ENCODE measurements at regions not wholly inside any gene's neighbourhood (a gene's known extent, or its start where the extent isn't known, plus 50 kb on each side); places are given as distances from the start of the nearest gene placed in this dataset.

- no peak overlapping the region for H3K4me3 ChIP-seq (ENCODE audit: low read length in 2 of 2)
- H3K4me1 ChIP-seq (ENCODE audit: control insufficient read depth, insufficient read depth, low read length): no peaks in the 10 kb centered on the region
- no peaks in the 10 kb centered on the region for H3K36me3 ChIP-seq (ENCODE audit: control insufficient read depth in 2 of 2, insufficient read depth in 2 of 2, low read length in 2 of 2)
- H3K9ac ChIP-seq (ENCODE audit: low read length in 2 of 2): no peak overlapping the region
- H3K9me3 ChIP-seq (ENCODE audit: control insufficient read depth in 2 of 2, low read length in 2 of 2): no peaks in the 10 kb centered on the region
- H3K27me3 ChIP-seq (ENCODE audit: control insufficient read depth in 1 of 2, insufficient read depth in 2 of 2, low read length in 2 of 2): no peaks in the 10 kb centered on the region
- H3K27ac ChIP-seq (ENCODE audit: low read length): no peak overlapping the region
Measured at GRCh38 chr15:95606551-95606950, 723.9 kb upstream of the NR2F2 start.

- H3K4me3 ChIP-seq (ENCODE audit: low read length in 2 of 2): no peak overlapping the region
Measured at GRCh38 chr15:95608371-95608770, 722.1 kb upstream of the NR2F2 start.

GRCh38 chr15:95609096-95609495, 721.4 kb upstream of the NR2F2 start:
- Histone ChIP-seq H3K27me3 (ENCODE audit: control insufficient read depth in 1 of 2, insufficient read depth in 2 of 2, low read length in 2 of 2) (no peaks in the 10 kb centered on the region), H3K27ac (ENCODE audit: low read length) (no peak overlapping the region), H3K9ac (ENCODE audit: low read length in 2 of 2) (no peak overlapping the region), H3K9me3 (ENCODE audit: control insufficient read depth in 2 of 2, low read length in 2 of 2) (no peaks in the 10 kb centered on the region), H3K4me3 (ENCODE audit: low read length in 2 of 2) (no peak overlapping the region), H3K4me1 (ENCODE audit: control insufficient read depth, insufficient read depth, low read length) (peaks cover 5% of the 10 kb centered on the region), H3K36me3 (ENCODE audit: control insufficient read depth in 2 of 2, insufficient read depth in 2 of 2, low read length in 2 of 2) (no peaks in the 10 kb centered on the region)

More at GRCh38 chr15:95608371-95608770, 722.1 kb upstream of the NR2F2 start:
- Histone ChIP-seq H3K36me3 (ENCODE audit: control insufficient read depth in 2 of 2, insufficient read depth in 2 of 2, low read length in 2 of 2) (no peaks in the 10 kb centered on the region), H3K9ac (ENCODE audit: low read length in 2 of 2) (no peak overlapping the region), H3K27ac (ENCODE audit: low read length) (no peak overlapping the region), H3K27me3 (ENCODE audit: control insufficient read depth in 1 of 2, insufficient read depth in 2 of 2, low read length in 2 of 2) (no peaks in the 10 kb centered on the region), H3K9me3 (ENCODE audit: control insufficient read depth in 2 of 2, low read length in 2 of 2) (no peaks in the 10 kb centered on the region), H3K4me1 (ENCODE audit: control insufficient read depth, insufficient read depth, low read length) (peaks cover 5% of the 10 kb centered on the region)

GRCh38 chr15:95610945-95611344, 719.6 kb upstream of the NR2F2 start:
- H3K4me3 ChIP-seq (ENCODE audit: low read length in 2 of 2): no peak overlapping the region
- H3K27me3 ChIP-seq (ENCODE audit: control insufficient read depth in 1 of 2, insufficient read depth in 2 of 2, low read length in 2 of 2): no peaks in the 10 kb centered on the region
- H3K36me3 ChIP-seq (ENCODE audit: control insufficient read depth in 2 of 2, insufficient read depth in 2 of 2, low read length in 2 of 2): no peaks in the 10 kb centered on the region
- H3K4me1 ChIP-seq (ENCODE audit: control insufficient read depth, insufficient read depth, low read length): peaks cover 5% of the 10 kb centered on the region
- no peaks in the 10 kb centered on the region for H3K9me3 ChIP-seq (ENCODE audit: control insufficient read depth in 2 of 2, low read length in 2 of 2)
- H3K9ac ChIP-seq (ENCODE audit: low read length in 2 of 2): no peak overlapping the region
- no peak overlapping the region for H3K27ac ChIP-seq (ENCODE audit: low read length)

- no peaks in the 10 kb centered on the region for H3K9me3 ChIP-seq (ENCODE audit: control insufficient read depth in 2 of 2, low read length in 2 of 2)
- H3K36me3 ChIP-seq (ENCODE audit: control insufficient read depth in 2 of 2, insufficient read depth in 2 of 2, low read length in 2 of 2): no peaks in the 10 kb centered on the region
- peaks cover 5% of the 10 kb centered on the region for H3K4me1 ChIP-seq (ENCODE audit: control insufficient read depth, insufficient read depth, low read length)
- H3K9ac ChIP-seq (ENCODE audit: low read length in 2 of 2): no peak overlapping the region
- H3K27ac ChIP-seq (ENCODE audit: low read length): no peak overlapping the region
- H3K4me3 ChIP-seq (ENCODE audit: low read length in 2 of 2): no peak overlapping the region
- H3K27me3 ChIP-seq (ENCODE audit: control insufficient read depth in 1 of 2, insufficient read depth in 2 of 2, low read length in 2 of 2): no peaks in the 10 kb centered on the region
Measured at GRCh38 chr15:95615436-95615835, 715.1 kb upstream of the NR2F2 start.

GRCh38 chr15:95616306-95616705, 714.2 kb upstream of the NR2F2 start:
- H3K27me3 ChIP-seq (ENCODE audit: control insufficient read depth in 1 of 2, insufficient read depth in 2 of 2, low read length in 2 of 2): no peaks in the 10 kb centered on the region
- H3K36me3 ChIP-seq (ENCODE audit: control insufficient read depth in 2 of 2, insufficient read depth in 2 of 2, low read length in 2 of 2): no peaks in the 10 kb centered on the region
- no peak overlapping the region for H3K9ac ChIP-seq (ENCODE audit: low read length in 2 of 2)
- H3K27ac ChIP-seq (ENCODE audit: low read length): no peak overlapping the region
- H3K9me3 ChIP-seq (ENCODE audit: control insufficient read depth in 2 of 2, low read length in 2 of 2): no peaks in the 10 kb centered on the region
- H3K4me1 ChIP-seq (ENCODE audit: control insufficient read depth, insufficient read depth, low read length): peaks cover 9% of the 10 kb centered on the region
- H3K4me3 ChIP-seq (ENCODE audit: low read length in 2 of 2): no peak overlapping the region

GRCh38 chr15:95620934-95621579, 709.4 kb upstream of the NR2F2 start:
- no peaks in the 10 kb centered on the region for H3K27me3 ChIP-seq (ENCODE audit: control insufficient read depth in 1 of 2, insufficient read depth in 2 of 2, low read length in 2 of 2)
- no peak overlapping the region for H3K27ac ChIP-seq (ENCODE audit: low read length)
- no peaks in the 10 kb centered on the region for H3K36me3 ChIP-seq (ENCODE audit: control insufficient read depth in 2 of 2, insufficient read depth in 2 of 2, low read length in 2 of 2)
- H3K4me1 ChIP-seq (ENCODE audit: control insufficient read depth, insufficient read depth, low read length): peaks cover 4% of the 10 kb centered on the region
- H3K9ac ChIP-seq (ENCODE audit: low read length in 2 of 2): no peak overlapping the region
- peaks cover 0 to 3% of the 10 kb centered on the region in 2 donors for H3K9me3 ChIP-seq (ENCODE audit: control insufficient read depth in 2 of 2, low read length in 2 of 2)
- peak overlapping the region; percentile 2 to 40 for H3K4me3 ChIP-seq (ENCODE audit: low read length in 2 of 2)

- peaks cover 4% of the 10 kb centered on the region for H3K4me1 ChIP-seq (ENCODE audit: control insufficient read depth, insufficient read depth, low read length)
- no peaks in the 10 kb centered on the region for H3K36me3 ChIP-seq (ENCODE audit: control insufficient read depth in 2 of 2, insufficient read depth in 2 of 2, low read length in 2 of 2)
- H3K9ac ChIP-seq (ENCODE audit: low read length in 2 of 2): no peak overlapping the region
- H3K27me3 ChIP-seq (ENCODE audit: control insufficient read depth in 1 of 2, insufficient read depth in 2 of 2, low read length in 2 of 2): no peaks in the 10 kb centered on the region
- no peak overlapping the region for H3K4me3 ChIP-seq (ENCODE audit: low read length in 2 of 2)
- H3K9me3 ChIP-seq (ENCODE audit: control insufficient read depth in 2 of 2, low read length in 2 of 2): peaks cover 0 to 3% of the 10 kb centered on the region in 2 donors
- H3K27ac ChIP-seq (ENCODE audit: low read length): no peak overlapping the region
Measured at GRCh38 chr15:95622843-95623242, 707.7 kb upstream of the NR2F2 start.

- no peak overlapping the region for H3K4me3 ChIP-seq (ENCODE audit: low read length in 2 of 2)
- no peaks in the 10 kb centered on the region for H3K36me3 ChIP-seq (ENCODE audit: control insufficient read depth in 2 of 2, insufficient read depth in 2 of 2, low read length in 2 of 2)
- H3K27ac ChIP-seq (ENCODE audit: low read length): no peak overlapping the region
- no peak overlapping the region for H3K9ac ChIP-seq (ENCODE audit: low read length in 2 of 2)
- H3K9me3 ChIP-seq (ENCODE audit: control insufficient read depth in 2 of 2, low read length in 2 of 2): peaks cover 0 to 3% of the 10 kb centered on the region in 2 donors
- peaks cover 4% of the 10 kb centered on the region for H3K4me1 ChIP-seq (ENCODE audit: control insufficient read depth, insufficient read depth, low read length)
- no peaks in the 10 kb centered on the region for H3K27me3 ChIP-seq (ENCODE audit: control insufficient read depth in 1 of 2, insufficient read depth in 2 of 2, low read length in 2 of 2)
Measured at GRCh38 chr15:95624100-95624499, 706.4 kb upstream of the NR2F2 start.

- H3K9me3 ChIP-seq (ENCODE audit: control insufficient read depth in 2 of 2, low read length in 2 of 2): peaks cover 0 to 3% of the 10 kb centered on the region in 2 donors
- H3K4me3 ChIP-seq (ENCODE audit: low read length in 2 of 2): no peak overlapping the region
- H3K27ac ChIP-seq (ENCODE audit: low read length): no peak overlapping the region
- no peaks in the 10 kb centered on the region for H3K27me3 ChIP-seq (ENCODE audit: control insufficient read depth in 1 of 2, insufficient read depth in 2 of 2, low read length in 2 of 2)
- H3K9ac ChIP-seq (ENCODE audit: low read length in 2 of 2): no peak overlapping the region
- H3K36me3 ChIP-seq (ENCODE audit: control insufficient read depth in 2 of 2, insufficient read depth in 2 of 2, low read length in 2 of 2): no peaks in the 10 kb centered on the region
- peaks cover 4% of the 10 kb centered on the region for H3K4me1 ChIP-seq (ENCODE audit: control insufficient read depth, insufficient read depth, low read length)
Measured at GRCh38 chr15:95624616-95625361, 705.7 kb upstream of the NR2F2 start.
